ENCODE measurements at regions not wholly inside any gene's neighbourhood (a gene's known extent, or its start where the extent isn't known, plus 50 kb on each side); places are given as distances from the start of the nearest gene placed in this dataset.

- no peak for TF ChIP-seq REST (IDR thresholded peaks at IDR 0.05; ENCODE audit: low read depth)
- TF ChIP-seq TAF1 (IDR thresholded peaks at IDR 0.05; ENCODE audit: low read depth) = no peak
- no peak for TF ChIP-seq FOXM1 (IDR thresholded peaks at IDR 0.05; ENCODE audit: borderline replicate concordance, low read depth)
Measured at GRCh38 chr11:119474682-119475596, 52.0 kb upstream of the THY1 start.

Data from Ishikawa (cell line).